ENCODE measurements at regions not wholly inside any gene's neighbourhood (a gene's known extent, or its start where the extent isn't known, plus 50 kb on each side); places are given as distances from the start of the nearest gene placed in this dataset.

GRCh38 chr10:51000164-51000563 is 74.1 kb upstream of the PRKG1 start:
- TF ChIP-seq POLR2A (IDR thresholded peaks at IDR 0.05) (no peak), EP300 (IDR thresholded peaks at IDR 0.05) (no peak), POLR2AphosphoS5 (IDR thresholded peaks at IDR 0.05) (peak in 1 of 3 donors; percentile 23)
- TF ChIP-seq, protein P1, sequence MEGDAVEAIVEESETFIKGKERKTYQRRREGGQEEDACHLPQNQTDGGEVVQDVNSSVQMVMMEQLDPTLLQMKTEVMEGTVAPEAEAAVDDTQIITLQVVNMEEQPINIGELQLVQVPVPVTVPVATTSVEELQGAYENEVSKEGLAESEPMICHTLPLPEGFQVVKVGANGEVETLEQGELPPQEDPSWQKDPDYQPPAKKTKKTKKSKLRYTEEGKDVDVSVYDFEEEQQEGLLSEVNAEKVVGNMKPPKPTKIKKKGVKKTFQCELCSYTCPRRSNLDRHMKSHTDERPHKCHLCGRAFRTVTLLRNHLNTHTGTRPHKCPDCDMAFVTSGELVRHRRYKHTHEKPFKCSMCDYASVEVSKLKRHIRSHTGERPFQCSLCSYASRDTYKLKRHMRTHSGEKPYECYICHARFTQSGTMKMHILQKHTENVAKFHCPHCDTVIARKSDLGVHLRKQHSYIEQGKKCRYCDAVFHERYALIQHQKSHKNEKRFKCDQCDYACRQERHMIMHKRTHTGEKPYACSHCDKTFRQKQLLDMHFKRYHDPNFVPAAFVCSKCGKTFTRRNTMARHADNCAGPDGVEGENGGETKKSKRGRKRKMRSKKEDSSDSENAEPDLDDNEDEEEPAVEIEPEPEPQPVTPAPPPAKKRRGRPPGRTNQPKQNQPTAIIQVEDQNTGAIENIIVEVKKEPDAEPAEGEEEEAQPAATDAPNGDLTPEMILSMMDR (IDR thresholded peaks at IDR 0.05) = no peak

DNA sequence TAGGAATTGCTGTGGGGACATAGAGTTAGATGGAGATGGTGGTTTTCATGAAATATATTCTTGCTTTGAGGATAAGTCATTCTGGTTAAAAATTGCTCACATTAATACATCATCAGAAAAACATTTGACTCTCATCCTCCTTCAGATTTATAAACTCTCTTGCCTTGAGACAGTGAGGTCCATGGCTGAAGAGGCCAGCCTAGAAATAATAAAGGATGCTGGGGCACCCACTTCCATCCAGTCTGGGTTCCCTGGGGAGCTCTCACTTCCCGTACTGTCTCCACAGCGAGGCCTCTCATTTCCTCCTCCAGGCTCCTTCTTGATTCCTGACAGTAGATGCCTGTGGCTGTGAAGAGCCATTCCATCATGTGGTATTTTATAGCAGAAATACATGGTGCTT is 73.3 kb upstream of the PRKG1 start:
- no peak overlapping the region for H3K27ac ChIP-seq
- 69 to 91% (median 89%) methylated on average over 2 of the region's 2 CpGs for WGBS, 5 donors
- no peaks in the 10 kb centered on the region for H3K9me3 ChIP-seq
- H3K4me3 ChIP-seq = no peak overlapping the region
- intact Hi-C loops (cut with DNase I; ENCODE audit: low total_unique reads) = loop anchor here (10.0 kb wide), 1 partner anchor 1214 kb away; no protein-coding TSS in a partner anchor
- peaks cover 0 to 18% (median 2%) of the 10 kb centered on the region in 4 donors for H3K4me1 ChIP-seq
- no peak for DNase-seq
- no peaks in the 10 kb centered on the region for H3K36me3 ChIP-seq
- no peaks in the 10 kb centered on the region for H3K27me3 ChIP-seq
- TF ChIP-seq, protein P1 (IDR thresholded peaks at IDR 0.05) = no peak
- no peak for TF ChIP-seq POLR2A (IDR thresholded peaks at IDR 0.05)

More at GRCh38 chr10:51000164-51000563, 74.1 kb upstream of the PRKG1 start:
- no peaks in the 10 kb centered on the region for H3K36me3 ChIP-seq
- H3K27me3 ChIP-seq = no peaks in the 10 kb centered on the region
- DNase-seq = no peak
- no peaks in the 10 kb centered on the region for H3K9me3 ChIP-seq
- peak overlapping the region in 1 of 5 donors; percentile 1 for H3K27ac ChIP-seq
- WGBS, 5 donors = 69 to 89% (median 81%) methylated on average over 3 of the region's 3 CpGs
- H3K4me1 ChIP-seq = peaks cover 0 to 18% (median 2%) of the 10 kb centered on the region in 4 donors
- intact Hi-C loops (cut with DNase I; ENCODE audit: low total_unique reads) = loop anchor here (10.0 kb wide), 1 partner anchor 1215 kb away; no protein-coding TSS in a partner anchor
- no peak overlapping the region for H3K4me3 ChIP-seq

- 3 to 12% (median 7%) methylated on average over 1 of the region's 1 CpG for WGBS, 5 donors
- Histone ChIP-seq H3K27ac (no peak overlapping the region), H3K27me3 (no peaks in the 10 kb centered on the region), H3K36me3 (no peaks in the 10 kb centered on the region), H3K4me1 (peaks cover 0 to 18% (median 2%) of the 10 kb centered on the region in 4 donors), H3K9me3 (no peaks in the 10 kb centered on the region), H3K4me3 (no peak overlapping the region)
- DNase-seq = peak in 1 of 2 donors; percentile 65
- intact Hi-C loops (cut with DNase I; ENCODE audit: low total_unique reads) = loop anchor here (10.0 kb wide), 1 partner anchor 1213 kb away; no protein-coding TSS in a partner anchor
- TF ChIP-seq POLR2A (IDR thresholded peaks at IDR 0.05) = no peak
- TF ChIP-seq POLR2AphosphoS5 (IDR thresholded peaks at IDR 0.05) = no peak
- TF ChIP-seq, protein P1 (IDR thresholded peaks at IDR 0.05) = peak in 4 of 7 experiments; percentile 33 to 48 (median 40)
- no peak for TF ChIP-seq EP300 (IDR thresholded peaks at IDR 0.05)
Measured at GRCh38 chr10:51001587-51001986, 72.7 kb upstream of the PRKG1 start.

DNA sequence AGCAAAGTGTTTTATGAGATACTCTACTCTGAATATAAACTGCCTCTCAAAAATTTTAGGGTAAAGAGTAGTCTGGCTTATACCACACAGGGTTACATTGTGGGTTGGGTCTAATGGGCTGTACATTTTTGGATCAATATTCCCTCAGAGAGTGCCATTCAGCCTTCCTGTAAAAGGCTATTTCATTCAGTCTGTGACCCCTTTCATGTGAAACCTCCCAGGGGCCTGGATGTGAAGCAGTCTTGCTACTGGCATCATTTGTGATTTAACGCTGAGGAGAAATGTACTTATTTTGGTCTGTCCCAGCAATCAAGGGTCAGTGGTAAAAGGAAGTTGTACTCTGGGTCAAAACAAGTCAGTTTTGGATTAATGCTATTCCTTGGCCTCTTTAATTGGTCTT is 71.8 kb upstream of the PRKG1 start:
- no peaks in the 10 kb centered on the region for H3K36me3 ChIP-seq
- 73 to 94% (median 86%) methylated on average over 1 of the region's 1 CpG for WGBS, 5 donors
- H3K4me1 ChIP-seq = peaks cover 0 to 17% (median 1%) of the 10 kb centered on the region in 4 donors
- intact Hi-C loops (cut with DNase I; ENCODE audit: low total_unique reads) = loop anchor here (10.0 kb wide), 1 partner anchor 1212 kb away; no protein-coding TSS in a partner anchor
- DNase-seq = peak in 1 of 2 donors; percentile 13
- H3K9me3 ChIP-seq = no peaks in the 10 kb centered on the region
- no peak overlapping the region for H3K27ac ChIP-seq
- TF ChIP-seq EP300 (IDR thresholded peaks at IDR 0.05) (no peak), POLR2AphosphoS5 (IDR thresholded peaks at IDR 0.05) (no peak), POLR2A (IDR thresholded peaks at IDR 0.05) (no peak)
- TF ChIP-seq, protein P1 (IDR thresholded peaks at IDR 0.05) = no peak
- H3K4me3 ChIP-seq = no peak overlapping the region
- no peaks in the 10 kb centered on the region for H3K27me3 ChIP-seq

Data from stomach (tissue), 8 donors.